Activated CD4-positive, alpha-beta memory T cell treated with anti-CD3 and anti-CD28 coated beads, Interleukin-2, amount 10 ng/mL, durations not matched to agents 7 days and 5 days (primary cell): ENCODE measurements at regions not wholly inside any gene's neighbourhood (a gene's known extent, or its start where the extent isn't known, plus 50 kb on each side); places are given as distances from the start of the nearest gene placed in this dataset.

Source experiments
- CTCF ChIA-PET: fragments of 350-600 bp; sonication (Branson Sonifier 250); formaldehyde crosslinking; loops from one replicate; lab custom pipeline; 2021; ENCODE audit warnings: antibody characterized with exemption, inconsistent platforms; lab: Charles Lee
- POLR2A ChIA-PET: fragments of 350-600 bp; sonication (Branson Sonifier 250); formaldehyde crosslinking; loops from one replicate; lab custom pipeline; 2021; ENCODE audit warnings: antibody characterized with exemption; lab: Charles Lee
- DNase-seq: peaks from one replicate; pipeline ENCODE4 v3.0.0-alpha.2; 2020
- H3K27ac Mint-ChIP-seq: one replicate; pipeline ENCODE4 v1.8.0; 2021; ENCODE audit warnings: mild to moderate bottlenecking, mixed read lengths
- H3K27me3 Mint-ChIP-seq: one replicate; pipeline ENCODE4 v1.8.0; 2021; ENCODE audit warnings: mixed read lengths
- H3K36me3 Mint-ChIP-seq: one replicate; pipeline ENCODE4 v1.8.0; 2021; ENCODE audit warnings: low read depth, mixed read lengths
- H3K4me1 Mint-ChIP-seq: one replicate; pipeline ENCODE4 v1.8.0; 2021; ENCODE audit warnings: mixed read lengths
- H3K4me3 Mint-ChIP-seq: one replicate; pipeline ENCODE4 v1.8.0; 2021; ENCODE audit warnings: mild to moderate bottlenecking, mixed read lengths
- H3K9me3 Mint-ChIP-seq: one replicate; pipeline ENCODE4 v1.8.0; 2021; ENCODE audit warnings: mixed read lengths

GRCh38 chr7:68272507-68272906 is 1275.9 kb downstream of the TYW1 start:
- Mint-ChIP-seq H3K4me3 (no peak overlapping the region), H3K4me1 (no peaks in the 10 kb centered on the region), H3K27ac (no peak overlapping the region), H3K9me3 (peaks cover 17% of the 10 kb centered on the region), H3K27me3 (no peaks in the 10 kb centered on the region), H3K36me3 (no peaks in the 10 kb centered on the region)
- DNase-seq: no peak
- ChIA-PET POLR2A (no interaction called here), CTCF (no interaction called here)

- Mint-ChIP-seq H3K27me3 (no peaks in the 10 kb centered on the region), H3K36me3 (no peaks in the 10 kb centered on the region), H3K9me3 (peaks cover 12% of the 10 kb centered on the region), H3K27ac (no peak overlapping the region), H3K4me3 (no peak overlapping the region), H3K4me1 (no peaks in the 10 kb centered on the region)
- no peak for DNase-seq
- ChIA-PET POLR2A (no interaction called here), CTCF (no interaction called here)
Observed at GRCh38 chr7:68276725-68277124, 1280.1 kb downstream of the TYW1 start.

- no peak overlapping the region for H3K27ac Mint-ChIP-seq
- no peak for DNase-seq
- H3K36me3 Mint-ChIP-seq: no peaks in the 10 kb centered on the region
- no peaks in the 10 kb centered on the region for H3K4me1 Mint-ChIP-seq
- POLR2A ChIA-PET: no interaction called here
- peaks cover 15% of the 10 kb centered on the region for H3K9me3 Mint-ChIP-seq
- no peak overlapping the region for H3K4me3 Mint-ChIP-seq
- CTCF ChIA-PET: no interaction called here
- no peaks in the 10 kb centered on the region for H3K27me3 Mint-ChIP-seq
Observed at GRCh38 chr7:68279827-68280400, 1283.3 kb downstream of the TYW1 start.

- CTCF ChIA-PET: no interaction called here
- H3K4me1 Mint-ChIP-seq: no peaks in the 10 kb centered on the region
- DNase-seq: no peak
- no peak overlapping the region for H3K4me3 Mint-ChIP-seq
- no peaks in the 10 kb centered on the region for H3K27me3 Mint-ChIP-seq
- H3K9me3 Mint-ChIP-seq: peaks cover 14% of the 10 kb centered on the region
- no peak overlapping the region for H3K27ac Mint-ChIP-seq
- no peaks in the 10 kb centered on the region for H3K36me3 Mint-ChIP-seq
- POLR2A ChIA-PET: no interaction called here
Observed at GRCh38 chr7:68280931-68281330, 1284.3 kb downstream of the TYW1 start.

- no peaks in the 10 kb centered on the region for H3K4me1 Mint-ChIP-seq
- H3K27me3 Mint-ChIP-seq: no peaks in the 10 kb centered on the region
- no peak overlapping the region for H3K4me3 Mint-ChIP-seq
- peaks cover 22% of the 10 kb centered on the region for H3K9me3 Mint-ChIP-seq
- H3K27ac Mint-ChIP-seq: no peak overlapping the region
- ChIA-PET POLR2A (no interaction called here), CTCF (no interaction called here)
- no peak for DNase-seq
- no peaks in the 10 kb centered on the region for H3K36me3 Mint-ChIP-seq
Observed at GRCh38 chr7:68288144-68288593, 1291.5 kb downstream of the TYW1 start.

- no peak overlapping the region for H3K4me3 Mint-ChIP-seq
- CTCF ChIA-PET: no interaction called here
Observed at GRCh38 chr7:68291710-68292109, 1295.1 kb downstream of the TYW1 start.

GRCh38 chr7:68295386-68295785 is 1298.8 kb downstream of the TYW1 start:
- no peaks in the 10 kb centered on the region for H3K4me1 Mint-ChIP-seq
- H3K36me3 Mint-ChIP-seq: no peaks in the 10 kb centered on the region
- peaks cover 33% of the 10 kb centered on the region for H3K9me3 Mint-ChIP-seq
- no peaks in the 10 kb centered on the region for H3K27me3 Mint-ChIP-seq
- ChIA-PET POLR2A (no interaction called here), CTCF (no interaction called here)
- no peak overlapping the region for H3K27ac Mint-ChIP-seq
- no peak for DNase-seq
- no peak overlapping the region for H3K4me3 Mint-ChIP-seq

More at GRCh38 chr7:68291710-68292109, 1295.1 kb downstream of the TYW1 start:
- no peak for DNase-seq
- Mint-ChIP-seq H3K36me3 (no peaks in the 10 kb centered on the region), H3K9me3 (peaks cover 33% of the 10 kb centered on the region), H3K4me1 (no peaks in the 10 kb centered on the region), H3K27me3 (no peaks in the 10 kb centered on the region), H3K27ac (no peak overlapping the region)
- POLR2A ChIA-PET: no interaction called here

GRCh38 chr7:68304536-68304935 is 1293.7 kb upstream of the AUTS2 start:
- Mint-ChIP-seq H3K4me3 (no peak overlapping the region), H3K36me3 (no peaks in the 10 kb centered on the region), H3K4me1 (no peaks in the 10 kb centered on the region), H3K9me3 (peaks cover 14% of the 10 kb centered on the region), H3K27ac (no peak overlapping the region), H3K27me3 (no peaks in the 10 kb centered on the region)
- no peak for DNase-seq
- ChIA-PET POLR2A (no interaction called here), CTCF (no interaction called here)

GRCh38 chr7:68306692-68307107 is 1291.6 kb upstream of the AUTS2 start:
- H3K27me3 Mint-ChIP-seq: no peaks in the 10 kb centered on the region
- H3K4me3 Mint-ChIP-seq: no peak overlapping the region
- no peak overlapping the region for H3K27ac Mint-ChIP-seq
- no peaks in the 10 kb centered on the region for H3K36me3 Mint-ChIP-seq
- ChIA-PET POLR2A (no interaction called here), CTCF (no interaction called here)
- H3K9me3 Mint-ChIP-seq: peaks cover 10% of the 10 kb centered on the region
- no peak for DNase-seq
- no peaks in the 10 kb centered on the region for H3K4me1 Mint-ChIP-seq

GRCh38 chr7:68309271-68309670 is 1289.0 kb upstream of the AUTS2 start:
- no peak for DNase-seq
- ChIA-PET CTCF (no interaction called here), POLR2A (no interaction called here)
- Mint-ChIP-seq H3K9me3 (peaks cover 21% of the 10 kb centered on the region), H3K27me3 (no peaks in the 10 kb centered on the region), H3K36me3 (no peaks in the 10 kb centered on the region), H3K27ac (no peak overlapping the region), H3K4me3 (no peak overlapping the region), H3K4me1 (no peaks in the 10 kb centered on the region)

GRCh38 chr7:68309806-68310205 is 1288.5 kb upstream of the AUTS2 start:
- Mint-ChIP-seq H3K4me1 (no peaks in the 10 kb centered on the region), H3K4me3 (no peak overlapping the region), H3K9me3 (peaks cover 21% of the 10 kb centered on the region), H3K27me3 (no peaks in the 10 kb centered on the region), H3K36me3 (no peaks in the 10 kb centered on the region), H3K27ac (no peak overlapping the region)
- no peak for DNase-seq
- POLR2A ChIA-PET: no interaction called here
- CTCF ChIA-PET: no interaction called here

- no peak overlapping the region for H3K4me3 Mint-ChIP-seq
- no peaks in the 10 kb centered on the region for H3K4me1 Mint-ChIP-seq
- CTCF ChIA-PET: no interaction called here
- no peaks in the 10 kb centered on the region for H3K27me3 Mint-ChIP-seq
- DNase-seq: no peak
- peaks cover 32% of the 10 kb centered on the region for H3K9me3 Mint-ChIP-seq
- H3K27ac Mint-ChIP-seq: no peak overlapping the region
- POLR2A ChIA-PET: interaction anchor here (0.6 kb wide), 1 partner anchor 18 kb away, joined by 3 read pairs; no protein-coding TSS in a partner anchor
- H3K36me3 Mint-ChIP-seq: no peaks in the 10 kb centered on the region
Observed at GRCh38 chr7:68311958-68312357, 1286.3 kb upstream of the AUTS2 start.

- Mint-ChIP-seq H3K9me3 (peaks cover 29% of the 10 kb centered on the region), H3K4me1 (no peaks in the 10 kb centered on the region), H3K36me3 (no peaks in the 10 kb centered on the region), H3K27me3 (no peaks in the 10 kb centered on the region), H3K4me3 (no peak overlapping the region), H3K27ac (no peak overlapping the region)
- ChIA-PET CTCF (no interaction called here), POLR2A (no interaction called here)
- DNase-seq: no peak
Observed at GRCh38 chr7:68313806-68314205, 1284.5 kb upstream of the AUTS2 start.

- H3K9me3 Mint-ChIP-seq: peaks cover 27% of the 10 kb centered on the region
- no peak overlapping the region for H3K27ac Mint-ChIP-seq
- H3K27me3 Mint-ChIP-seq: no peaks in the 10 kb centered on the region
- no peak overlapping the region for H3K4me3 Mint-ChIP-seq
- ChIA-PET CTCF (no interaction called here), POLR2A (no interaction called here)
- no peak for DNase-seq
- H3K4me1 Mint-ChIP-seq: no peaks in the 10 kb centered on the region
- no peaks in the 10 kb centered on the region for H3K36me3 Mint-ChIP-seq
Observed at GRCh38 chr7:68314208-68314607, 1284.1 kb upstream of the AUTS2 start.
